ENCODE measurements at regions not wholly inside any gene's neighbourhood (a gene's known extent, or its start where the extent isn't known, plus 50 kb on each side); places are given as distances from the start of the nearest gene placed in this dataset.

- TF ChIP-seq TAF1 (IDR thresholded peaks at IDR 0.05; ENCODE audit: borderline replicate concordance, insufficient read depth, low read length) (no peak), FOXP2 (optimal IDR thresholded peaks at IDR 0.05; ENCODE audit: borderline replicate concordance, extremely low read depth, extremely low read length, insufficient read depth) (no peak), POLR2AphosphoS5 (IDR thresholded peaks at IDR 0.05; ENCODE audit: low read depth, low read length) (no peak), SIN3A (IDR thresholded peaks at IDR 0.05; ENCODE audit: borderline replicate concordance, insufficient read depth, low read length) (no peak)
- TF ChIP-seq, protein P1, sequence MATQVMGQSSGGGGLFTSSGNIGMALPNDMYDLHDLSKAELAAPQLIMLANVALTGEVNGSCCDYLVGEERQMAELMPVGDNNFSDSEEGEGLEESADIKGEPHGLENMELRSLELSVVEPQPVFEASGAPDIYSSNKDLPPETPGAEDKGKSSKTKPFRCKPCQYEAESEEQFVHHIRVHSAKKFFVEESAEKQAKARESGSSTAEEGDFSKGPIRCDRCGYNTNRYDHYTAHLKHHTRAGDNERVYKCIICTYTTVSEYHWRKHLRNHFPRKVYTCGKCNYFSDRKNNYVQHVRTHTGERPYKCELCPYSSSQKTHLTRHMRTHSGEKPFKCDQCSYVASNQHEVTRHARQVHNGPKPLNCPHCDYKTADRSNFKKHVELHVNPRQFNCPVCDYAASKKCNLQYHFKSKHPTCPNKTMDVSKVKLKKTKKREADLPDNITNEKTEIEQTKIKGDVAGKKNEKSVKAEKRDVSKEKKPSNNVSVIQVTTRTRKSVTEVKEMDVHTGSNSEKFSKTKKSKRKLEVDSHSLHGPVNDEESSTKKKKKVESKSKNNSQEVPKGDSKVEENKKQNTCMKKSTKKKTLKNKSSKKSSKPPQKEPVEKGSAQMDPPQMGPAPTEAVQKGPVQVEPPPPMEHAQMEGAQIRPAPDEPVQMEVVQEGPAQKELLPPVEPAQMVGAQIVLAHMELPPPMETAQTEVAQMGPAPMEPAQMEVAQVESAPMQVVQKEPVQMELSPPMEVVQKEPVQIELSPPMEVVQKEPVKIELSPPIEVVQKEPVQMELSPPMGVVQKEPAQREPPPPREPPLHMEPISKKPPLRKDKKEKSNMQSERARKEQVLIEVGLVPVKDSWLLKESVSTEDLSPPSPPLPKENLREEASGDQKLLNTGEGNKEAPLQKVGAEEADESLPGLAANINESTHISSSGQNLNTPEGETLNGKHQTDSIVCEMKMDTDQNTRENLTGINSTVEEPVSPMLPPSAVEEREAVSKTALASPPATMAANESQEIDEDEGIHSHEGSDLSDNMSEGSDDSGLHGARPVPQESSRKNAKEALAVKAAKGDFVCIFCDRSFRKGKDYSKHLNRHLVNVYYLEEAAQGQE (IDR thresholded peaks at IDR 0.05; ENCODE audit: insufficient read depth in 1 of 2, low read depth in 2 of 2, low read length in 2 of 2), result no peak
These were observed 834.7 kb downstream of the GALC start for GRCh38 chr14:87158283-87158682.

- TF ChIP-seq, protein P1 (IDR thresholded peaks at IDR 0.05; ENCODE audit: insufficient read depth in 1 of 2, low read depth in 2 of 2, low read length in 2 of 2), result no peak
- TF ChIP-seq FOXP2 (optimal IDR thresholded peaks at IDR 0.05; ENCODE audit: borderline replicate concordance, extremely low read depth, extremely low read length, insufficient read depth), result no peak
- no peak for TF ChIP-seq TAF1 (IDR thresholded peaks at IDR 0.05; ENCODE audit: borderline replicate concordance, insufficient read depth, low read length)
- TF ChIP-seq SIN3A (IDR thresholded peaks at IDR 0.05; ENCODE audit: borderline replicate concordance, insufficient read depth, low read length), result no peak
These were observed 836.1 kb downstream of the GALC start for GRCh38 chr14:87156878-87157277.

- TF ChIP-seq TAF1 (IDR thresholded peaks at IDR 0.05; ENCODE audit: borderline replicate concordance, insufficient read depth, low read length) (no peak), FOXP2 (optimal IDR thresholded peaks at IDR 0.05; ENCODE audit: borderline replicate concordance, extremely low read depth, extremely low read length, insufficient read depth) (no peak), SIN3A (IDR thresholded peaks at IDR 0.05; ENCODE audit: borderline replicate concordance, insufficient read depth, low read length) (no peak), POLR2AphosphoS5 (IDR thresholded peaks at IDR 0.05; ENCODE audit: low read depth, low read length) (no peak)
- TF ChIP-seq, protein P1 (IDR thresholded peaks at IDR 0.05; ENCODE audit: insufficient read depth in 1 of 2, low read depth in 2 of 2, low read length in 2 of 2), result no peak
These were observed 837.0 kb downstream of the GALC start for GRCh38 chr14:87155856-87156488.

DNA sequence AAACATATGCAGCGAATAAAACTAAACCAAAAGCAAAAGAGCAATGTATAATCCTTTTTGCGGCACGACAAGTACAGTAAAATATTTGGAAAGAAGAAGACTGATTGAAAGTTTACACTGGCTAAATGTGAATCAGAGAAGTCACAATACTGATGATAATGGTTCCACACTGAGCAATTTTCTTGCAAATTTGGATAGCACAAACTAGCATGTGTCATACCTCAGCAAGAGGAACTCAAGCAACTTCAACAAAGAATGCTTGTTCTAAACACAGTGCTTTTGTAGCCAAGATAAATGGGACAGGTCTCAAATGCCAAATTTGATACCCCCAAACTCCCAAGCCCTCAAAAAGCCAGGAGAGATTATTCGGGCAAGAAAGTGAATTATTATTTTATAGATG, 839.1 kb downstream of the GALC start:
- TF ChIP-seq, protein P1 (IDR thresholded peaks at IDR 0.05; ENCODE audit: insufficient read depth in 1 of 2, low read depth in 2 of 2, low read length in 2 of 2), result no peak

GRCh38 chr14:87153391-87153790, 839.6 kb downstream of the GALC start:
- TF ChIP-seq TAF1 (IDR thresholded peaks at IDR 0.05; ENCODE audit: borderline replicate concordance, insufficient read depth, low read length) (no peak), FOXP2 (optimal IDR thresholded peaks at IDR 0.05; ENCODE audit: borderline replicate concordance, extremely low read depth, extremely low read length, insufficient read depth) (no peak), POLR2AphosphoS5 (IDR thresholded peaks at IDR 0.05; ENCODE audit: low read depth, low read length) (no peak), SIN3A (IDR thresholded peaks at IDR 0.05; ENCODE audit: borderline replicate concordance, insufficient read depth, low read length) (no peak)
- TF ChIP-seq, protein P1 (IDR thresholded peaks at IDR 0.05; ENCODE audit: insufficient read depth in 1 of 2, low read depth in 2 of 2, low read length in 2 of 2), result no peak

Measured in PFSK-1 (cell line).